HG02970 (cell line): ENCODE measurements at regions not wholly inside any gene's neighbourhood (a gene's known extent, or its start where the extent isn't known, plus 50 kb on each side); places are given as distances from the start of the nearest gene placed in this dataset.

Source experiments
- ATAC-seq: cut with Tn5 transposase; IDR thresholded peaks from one replicate; pipeline ENCODE4 v1.9.1; 2021; ENCODE audit warnings: mild to moderate bottlenecking, moderate library complexity, moderate number of reproducible peaks; ENCODE audit not compliant: unreplicated experiment, low FRiP score

DNA sequence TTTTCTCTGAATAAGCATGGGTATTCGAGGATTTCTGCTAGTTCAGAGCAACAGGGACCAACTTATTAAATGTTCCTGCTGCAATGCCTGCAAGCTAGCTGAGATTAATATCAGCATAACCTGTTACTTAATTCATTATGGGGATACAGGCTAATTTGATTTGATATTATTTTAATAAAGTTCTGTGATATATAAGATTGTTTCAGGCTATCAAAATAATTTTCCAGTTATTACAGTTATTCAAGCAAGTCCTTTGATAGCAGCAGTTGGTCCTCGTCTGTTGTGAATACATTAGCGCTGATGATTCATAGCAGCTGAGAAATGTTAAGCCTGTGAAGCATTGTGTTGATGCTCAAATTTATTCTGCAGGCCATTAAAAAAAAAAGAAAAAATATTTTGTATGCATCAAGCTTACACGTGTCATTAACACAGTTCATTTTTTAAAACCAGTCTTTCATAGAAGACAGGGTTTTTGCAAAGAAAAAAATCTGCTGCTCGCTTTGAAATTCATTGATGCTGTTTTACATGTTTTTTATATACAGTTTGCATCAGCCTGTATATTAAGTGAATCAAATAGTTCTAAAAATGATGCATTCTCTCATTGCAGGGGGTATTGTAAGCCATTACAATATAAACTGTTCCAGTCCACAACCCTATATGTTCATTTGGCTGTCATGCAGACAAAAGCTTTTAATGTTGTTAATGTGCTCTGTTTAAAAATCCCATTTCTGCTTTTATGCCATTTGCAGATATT lies 482.5 kb downstream of the BCL11A start:
- no peak for ATAC-seq

DNA sequence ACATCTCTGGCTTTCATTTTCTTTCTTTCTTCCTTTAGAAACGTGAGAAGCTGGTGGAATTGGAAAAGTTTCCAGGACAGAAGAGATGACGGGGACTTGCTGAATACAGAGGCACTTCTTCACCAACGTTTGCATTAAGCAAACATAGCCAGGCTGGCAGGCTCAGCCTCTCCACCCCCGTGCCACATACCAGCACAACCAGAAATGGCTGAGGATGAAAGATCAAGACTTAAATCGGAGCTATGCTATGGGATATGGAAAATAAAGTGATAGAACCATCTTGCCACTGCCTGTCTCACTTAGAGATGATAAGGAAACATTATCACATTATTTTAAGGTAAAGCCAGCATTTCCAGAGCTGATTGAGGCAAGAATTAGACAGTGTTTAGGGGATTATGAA lies 483.3 kb downstream of the BCL11A start:
- no peak for ATAC-seq

DNA sequence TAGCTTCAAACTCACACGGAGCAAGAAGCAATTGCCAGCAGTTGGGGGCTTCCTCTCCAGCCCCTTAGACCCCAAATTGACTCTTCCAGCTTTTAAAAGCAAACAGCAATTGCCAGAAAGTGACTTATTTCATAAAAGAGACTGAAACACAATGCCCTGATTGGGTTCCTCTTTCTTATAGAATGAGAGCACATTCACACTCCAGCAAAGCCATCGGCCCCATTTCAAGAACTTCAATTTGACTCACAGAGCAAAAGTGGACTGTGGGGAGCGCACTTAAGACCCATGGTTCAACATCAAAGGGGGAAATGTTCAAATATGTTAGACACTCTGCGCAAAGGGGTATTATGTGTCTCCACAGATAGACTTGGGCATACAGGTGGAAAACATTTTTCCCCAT lies 484.7 kb downstream of the BCL11A start:
- no peak for ATAC-seq

DNA sequence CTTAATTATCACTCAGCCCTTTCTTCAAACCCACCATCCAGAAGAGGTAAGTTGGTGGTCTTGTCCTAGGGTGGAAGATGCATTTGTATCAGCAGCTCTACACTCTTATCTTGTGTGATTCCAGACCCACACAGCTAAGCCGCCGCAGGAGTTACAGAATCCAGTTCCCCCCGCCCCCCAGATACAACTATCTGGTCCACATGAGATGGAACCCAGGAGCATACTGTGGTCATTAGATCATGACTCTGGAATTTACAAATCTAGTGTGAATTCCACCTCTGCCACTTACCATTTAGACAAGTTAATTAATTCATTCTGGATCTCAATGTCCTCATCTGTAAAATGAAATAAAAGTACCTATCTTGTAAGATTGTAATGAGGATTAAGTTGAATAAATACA lies 486.4 kb downstream of the BCL11A start:
- ATAC-seq, result no peak

DNA sequence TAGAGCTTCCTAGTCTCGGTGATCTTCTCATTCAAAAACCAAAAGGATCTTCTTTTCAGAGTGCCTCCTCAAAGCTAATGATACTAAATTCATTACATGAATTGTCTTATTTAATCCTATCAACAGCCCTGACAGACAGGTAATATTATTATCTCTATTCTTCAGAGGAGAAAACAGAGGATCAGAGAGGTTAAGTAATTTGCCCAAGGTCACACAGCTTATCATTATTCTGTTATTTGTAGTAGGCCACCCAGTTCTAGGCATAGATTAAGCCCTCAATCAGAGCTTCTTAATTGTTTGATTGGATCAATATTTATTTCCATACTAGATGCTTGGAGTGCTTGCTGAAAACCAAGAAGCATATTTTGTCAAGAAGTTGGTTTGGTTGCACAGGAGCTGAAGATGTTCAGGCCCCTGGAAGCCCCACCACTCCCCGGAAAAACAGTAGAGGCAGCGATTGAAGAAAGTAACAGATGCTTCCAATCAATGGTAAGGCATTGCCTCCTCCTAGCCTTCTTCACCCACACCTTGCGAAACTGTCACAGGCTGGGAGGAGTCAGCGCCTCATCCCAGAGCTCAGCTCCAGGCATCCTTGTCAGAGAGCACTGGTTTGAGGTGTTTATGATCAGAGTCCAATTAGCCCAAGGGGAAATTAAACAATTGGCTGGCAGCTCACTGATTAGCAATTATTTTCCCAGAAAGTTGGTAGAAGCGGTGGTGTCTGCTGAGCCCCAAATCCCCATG lies 487.2 kb downstream of the BCL11A start:
- ATAC-seq, result no peak

DNA sequence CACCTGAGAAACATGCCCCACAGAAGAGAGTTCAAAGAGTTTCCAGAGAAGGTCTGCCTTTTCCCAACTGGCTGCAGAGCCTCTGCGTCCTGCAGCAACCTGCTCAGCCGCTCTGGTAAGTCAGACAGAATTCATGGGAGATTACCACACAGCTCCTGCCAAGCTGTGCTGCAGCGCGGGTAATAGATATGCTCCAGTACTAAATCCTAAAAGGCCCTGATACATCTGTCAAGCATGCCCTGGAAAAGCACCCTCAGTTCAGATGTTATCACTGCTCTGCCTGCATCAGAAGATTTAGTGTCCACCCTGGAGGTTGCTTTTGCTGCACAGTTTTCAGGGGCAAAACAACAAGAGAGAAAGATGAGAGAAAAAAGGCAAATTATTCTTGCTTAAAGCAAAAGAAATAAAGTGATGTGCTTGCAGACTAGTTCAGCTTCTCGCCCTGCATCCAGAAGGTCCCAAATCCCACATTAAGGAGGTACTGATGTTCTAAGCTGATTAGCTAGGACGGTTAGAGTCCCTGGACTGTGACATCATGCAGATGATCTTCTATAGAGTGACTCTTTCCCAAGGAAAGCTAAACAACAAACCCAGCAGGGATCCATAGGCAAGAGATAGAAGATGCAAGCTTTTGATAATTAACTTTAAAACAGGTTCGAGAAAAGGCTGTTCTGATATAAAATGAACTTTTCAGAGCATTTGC lies 488.6 kb downstream of the BCL11A start:
- no peak for ATAC-seq

DNA sequence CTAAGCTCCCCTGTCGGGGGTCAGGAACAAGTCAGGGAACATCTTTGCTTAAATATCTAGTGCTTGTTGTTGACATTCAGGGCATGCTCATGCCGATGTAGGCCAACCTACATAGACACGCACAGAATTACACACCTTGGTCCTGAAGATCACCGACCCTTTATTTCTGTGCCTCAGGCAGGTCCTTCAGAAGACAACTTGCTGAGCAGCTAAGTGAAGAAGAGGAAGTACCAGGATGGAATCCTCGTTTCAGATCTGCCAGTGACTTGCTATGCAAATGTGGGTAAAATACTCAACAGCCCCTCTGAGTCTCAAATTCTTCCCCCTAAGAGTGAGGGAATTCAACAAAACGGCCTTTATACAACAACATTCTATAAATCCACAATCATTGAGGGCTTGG lies 494.7 kb downstream of the BCL11A start:
- no peak for ATAC-seq

DNA sequence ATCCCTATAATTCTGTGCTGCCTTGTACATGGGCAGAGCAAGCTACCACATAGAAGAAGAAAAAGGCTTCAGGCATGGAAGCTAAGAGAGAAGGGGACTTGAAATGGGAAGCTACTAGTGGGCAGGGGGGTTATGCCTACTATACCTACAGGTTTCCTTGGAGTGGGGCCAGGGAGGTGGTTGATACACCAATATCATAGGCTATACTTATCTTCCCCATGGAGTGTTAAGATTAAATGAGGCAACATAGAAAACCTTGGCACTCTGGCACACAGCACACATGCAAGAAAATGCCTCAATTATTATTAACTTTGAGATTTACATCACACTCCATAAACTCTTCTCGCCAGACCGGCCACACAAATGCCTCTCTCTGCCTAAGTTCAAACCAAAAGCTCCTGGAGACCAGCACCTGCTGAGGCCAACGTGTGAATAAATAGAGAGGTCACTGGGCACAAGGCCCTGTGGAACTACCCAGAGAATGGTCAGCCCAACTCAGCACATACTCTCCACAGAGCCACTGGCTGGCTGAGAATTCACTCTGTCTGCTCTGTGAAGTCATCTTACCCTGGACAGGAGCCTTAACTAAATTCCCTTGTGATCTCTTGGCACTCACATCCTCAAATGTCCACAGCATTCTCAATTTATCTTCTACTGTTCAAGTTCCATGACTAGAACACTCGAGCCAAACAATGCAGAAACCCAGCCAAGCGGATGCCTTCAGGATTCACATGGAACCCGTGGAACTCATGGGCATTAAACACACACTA lies 498.7 kb downstream of the BCL11A start:
- no peak for ATAC-seq

DNA sequence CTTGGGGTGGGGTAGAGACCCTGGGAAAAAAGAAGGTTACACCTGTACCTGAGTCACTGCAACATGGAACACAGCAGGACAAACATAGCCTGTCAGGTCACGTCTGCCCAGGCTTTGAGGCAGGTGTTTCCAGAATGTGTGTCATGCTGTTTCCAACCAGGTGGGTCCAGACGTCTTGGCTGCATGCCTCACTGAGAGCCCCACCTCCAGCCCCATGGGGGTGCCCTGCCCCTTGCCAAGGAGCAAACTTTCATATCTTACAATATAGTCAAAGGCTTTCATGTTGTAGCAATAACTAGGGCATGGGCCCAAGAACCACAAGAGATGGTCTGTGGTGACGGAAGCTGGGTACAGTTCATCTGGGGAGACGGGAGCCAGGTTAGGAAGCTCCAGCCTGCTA lies 499.7 kb downstream of the BCL11A start:
- no peak for ATAC-seq

DNA sequence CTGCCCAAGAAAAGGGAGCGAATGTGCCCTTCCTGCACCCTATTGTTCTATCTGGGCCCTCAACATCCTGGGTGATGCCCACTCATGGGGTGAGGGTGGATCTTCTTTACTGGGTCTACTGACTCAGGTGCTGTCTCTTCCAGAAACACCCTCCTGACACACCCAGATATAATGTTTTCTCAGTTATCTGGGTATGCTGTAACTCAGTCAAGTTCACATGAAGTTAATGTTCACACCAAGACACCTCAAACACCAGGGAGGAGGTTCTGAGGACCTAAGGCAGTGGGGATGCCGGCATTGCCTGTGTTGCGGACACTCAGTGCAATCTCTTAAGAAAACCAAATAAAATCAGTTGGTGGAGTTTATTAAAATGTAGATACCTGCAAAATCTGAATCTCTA lies 500.9 kb downstream of the BCL11A start:
- ATAC-seq, result no peak

DNA sequence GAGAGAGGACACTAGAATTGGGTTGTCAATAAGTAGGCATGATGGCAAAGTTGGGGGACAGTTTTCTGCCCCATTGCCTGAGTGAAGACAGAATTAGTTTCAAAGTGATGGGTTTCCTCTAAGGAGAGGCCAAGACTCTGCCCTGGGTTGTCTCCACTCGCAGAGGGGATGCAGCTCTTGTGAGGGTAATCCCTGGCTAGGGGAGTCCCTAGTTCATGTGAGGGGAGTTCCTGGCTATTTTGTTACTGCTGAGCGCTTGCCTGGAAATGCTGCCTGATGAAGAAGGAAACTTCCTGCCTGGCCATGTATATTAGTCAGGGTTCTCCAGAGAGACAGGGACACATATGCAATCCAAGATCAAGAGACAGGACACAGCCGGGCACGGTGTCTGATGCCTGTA lies 501.5 kb downstream of the BCL11A start:
- no peak for ATAC-seq

DNA sequence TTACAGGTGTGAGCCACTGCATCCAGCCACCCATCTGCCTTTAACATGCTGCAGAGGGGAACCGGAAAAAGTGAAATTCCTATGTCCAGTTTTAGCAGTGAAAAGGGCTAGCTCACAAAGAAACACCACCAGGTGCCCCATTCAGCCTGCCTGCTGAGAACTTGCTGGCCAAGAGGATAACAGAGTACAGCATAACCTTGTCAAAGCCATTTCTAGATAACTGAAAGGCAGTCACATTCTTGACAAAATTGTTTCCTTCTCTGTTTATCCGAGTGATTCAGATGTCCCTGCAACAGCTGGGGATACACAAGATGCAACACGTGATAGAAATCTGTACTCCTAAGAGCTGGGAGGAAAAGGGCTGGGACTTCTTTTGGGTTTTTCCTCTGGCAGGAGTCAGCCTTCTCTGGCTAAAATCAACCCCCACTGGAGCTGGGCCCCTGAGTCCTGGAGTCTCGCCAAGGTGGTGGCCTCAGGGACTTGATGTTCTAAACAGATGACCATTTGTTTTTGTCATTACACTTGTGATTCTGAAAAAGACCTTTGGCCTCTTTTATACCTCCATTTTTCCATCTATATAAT lies 505.4 kb downstream of the BCL11A start:
- ATAC-seq, result no peak

DNA sequence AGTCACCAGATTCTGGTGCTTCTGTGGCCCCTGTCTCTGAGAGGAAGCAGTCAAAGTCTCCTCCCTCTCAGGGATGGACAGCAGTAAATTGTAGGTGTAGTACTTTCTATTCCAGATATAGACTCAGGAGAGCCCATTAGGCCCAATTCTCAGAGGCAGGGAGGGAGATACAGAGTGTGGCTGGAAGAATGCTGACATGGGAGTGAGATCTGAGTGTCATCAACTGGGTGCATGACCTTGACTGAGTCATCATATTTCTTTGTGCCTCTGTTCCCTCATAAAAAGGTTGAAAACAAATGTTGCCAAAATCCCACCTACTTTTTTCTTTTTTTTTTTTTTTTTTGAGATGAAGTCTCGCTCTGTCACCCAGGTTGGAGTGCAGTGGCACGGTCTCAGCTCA lies 506.1 kb downstream of the BCL11A start:
- ATAC-seq, result no peak

DNA sequence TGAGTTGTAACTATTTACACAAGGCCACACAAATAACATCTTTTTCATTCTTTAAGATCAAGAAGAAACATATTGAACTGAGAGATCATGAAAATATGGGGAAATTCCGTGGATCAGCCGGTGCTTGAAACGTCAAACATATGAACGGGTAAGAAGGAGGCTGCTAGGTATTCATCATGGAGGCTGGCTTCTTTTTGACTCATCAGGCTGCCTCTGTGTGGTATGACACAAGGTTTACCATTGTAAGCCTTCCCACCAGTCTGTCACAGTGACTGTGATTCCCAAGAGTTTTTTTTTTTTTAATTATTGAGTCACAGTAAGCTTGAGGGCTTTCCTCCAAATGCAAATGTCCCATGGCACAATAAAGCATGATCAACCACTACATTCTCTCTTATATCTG lies 506.9 kb downstream of the BCL11A start:
- ATAC-seq, result no peak

DNA sequence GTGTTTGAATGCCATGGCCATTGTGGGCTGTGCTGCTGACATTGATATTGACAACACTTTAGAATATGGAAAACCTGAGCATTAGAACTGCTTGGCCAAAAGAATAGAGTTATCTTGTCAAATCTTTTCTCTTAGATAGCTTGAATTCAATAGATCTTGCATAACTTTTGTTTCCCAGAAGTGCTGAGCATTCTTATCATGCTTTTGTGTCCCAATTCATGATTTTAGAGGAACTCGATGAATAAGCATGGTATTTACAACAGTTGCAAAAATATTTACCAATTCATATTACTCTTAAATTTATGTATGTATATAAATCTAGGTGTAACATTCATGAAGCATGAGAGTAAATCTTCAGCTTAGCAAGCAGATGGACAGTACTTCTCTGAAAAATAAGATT lies 508.0 kb downstream of the BCL11A start:
- no peak for ATAC-seq

DNA sequence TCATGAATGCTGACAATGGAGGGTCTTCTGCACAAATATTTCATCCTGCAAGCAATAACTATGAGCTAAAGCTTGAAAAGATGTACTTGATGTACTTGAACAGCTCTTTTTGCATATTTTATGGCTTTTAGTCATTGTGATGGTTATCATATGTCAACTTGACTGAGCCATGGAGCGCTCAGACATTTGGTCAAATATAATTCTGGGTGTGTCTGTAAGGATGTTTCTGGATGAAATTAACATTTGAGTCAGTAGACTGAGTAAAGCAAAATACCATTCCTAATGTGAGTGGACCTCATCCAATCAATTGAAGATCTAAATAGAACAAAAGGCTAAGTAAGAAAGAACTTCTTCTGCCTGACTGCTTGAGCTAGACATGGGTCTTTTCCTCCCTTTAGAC lies 509.0 kb downstream of the BCL11A start:
- no peak for ATAC-seq

DNA sequence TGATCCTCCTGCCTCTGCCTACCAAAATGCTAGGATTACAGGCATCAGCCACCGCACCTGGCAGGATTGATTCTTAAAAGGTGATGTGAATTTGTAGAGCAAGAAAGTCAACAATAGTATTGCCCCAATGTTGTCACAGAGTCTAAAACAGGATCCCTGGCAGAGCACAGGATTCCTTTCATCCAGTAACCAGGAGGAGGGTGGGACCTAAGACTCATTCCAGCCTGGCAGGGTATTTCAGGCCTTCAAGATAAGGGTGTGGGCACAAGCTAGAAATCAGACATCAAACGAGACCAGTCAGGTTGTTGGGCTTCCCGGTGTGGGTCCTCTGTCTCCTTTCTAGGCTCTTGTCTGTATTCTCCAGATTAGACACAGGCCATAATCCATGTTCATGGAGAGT lies 511.4 kb downstream of the BCL11A start:
- no peak for ATAC-seq

DNA sequence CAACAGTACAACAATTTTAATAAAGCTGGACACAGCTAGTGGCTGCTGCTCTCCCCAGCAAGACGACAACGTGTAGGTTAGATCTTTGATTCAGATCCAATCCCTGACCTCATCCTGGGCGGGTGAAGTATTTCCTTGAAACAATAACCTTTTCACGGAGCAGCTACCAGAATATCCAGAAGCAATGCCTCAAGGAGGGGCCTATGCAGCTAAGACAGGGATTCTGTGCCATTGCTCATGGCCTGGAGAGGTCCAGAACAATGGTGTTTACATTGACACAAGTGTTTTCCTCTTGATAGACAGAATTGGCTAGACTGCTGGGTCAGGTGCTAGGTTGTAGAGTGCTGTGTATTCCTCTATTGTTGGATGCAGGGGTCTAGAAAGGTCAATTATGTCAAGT lies 520.1 kb downstream of the BCL11A start:
- no peak for ATAC-seq

DNA sequence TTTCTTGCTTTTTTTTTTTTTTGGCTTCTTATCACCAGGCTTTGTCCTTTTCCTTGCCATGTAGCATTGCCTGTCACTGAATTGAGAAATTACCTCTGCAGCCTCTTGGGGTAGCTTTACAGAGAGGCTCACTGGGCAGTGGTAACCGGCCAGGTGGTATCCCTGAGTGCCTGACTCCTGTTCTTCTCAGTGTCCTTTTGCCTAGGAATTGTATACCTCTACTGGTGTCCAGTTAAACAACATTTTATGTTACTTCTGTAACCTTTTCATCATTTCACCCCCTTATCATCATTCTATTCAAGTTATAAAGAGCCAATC lies 523.9 kb downstream of the BCL11A start:
- no peak for ATAC-seq

DNA sequence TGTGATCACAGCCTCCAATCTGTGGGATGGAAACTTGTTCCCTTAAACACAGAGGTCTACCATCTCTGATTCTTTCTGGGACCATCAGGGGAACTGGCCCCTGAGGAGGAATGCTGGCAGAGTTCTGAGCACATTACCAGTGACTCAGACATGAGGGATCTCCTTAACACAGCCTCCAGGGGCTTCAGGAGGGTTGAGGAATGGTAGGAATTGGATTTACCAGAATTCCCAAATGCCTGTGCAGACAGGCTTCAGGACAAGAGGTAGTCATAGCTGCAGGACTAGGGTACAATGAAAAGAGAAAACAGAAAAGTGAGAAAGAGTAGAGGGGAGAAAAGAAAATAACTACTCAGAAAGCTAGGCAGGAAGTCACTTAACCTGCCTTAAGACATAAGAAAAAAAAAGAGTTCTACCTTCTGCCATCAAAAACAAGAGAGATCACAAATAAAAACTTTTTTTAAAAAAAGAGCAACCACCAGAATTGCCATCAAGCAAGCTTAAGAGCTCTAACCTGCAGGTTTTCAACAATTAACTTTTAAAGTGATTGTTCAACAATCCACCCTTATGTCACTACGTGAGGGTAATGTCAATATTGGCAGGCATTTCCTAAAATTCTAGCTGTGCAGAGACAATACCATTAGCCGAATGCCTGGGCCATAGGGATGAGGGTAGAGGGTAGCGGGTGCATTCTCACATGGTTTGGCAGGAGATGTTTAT lies 524.4 kb downstream of the BCL11A start:
- no peak for ATAC-seq
